Caco-2 (cell line): ENCODE measurements at regions not wholly inside any gene's neighbourhood (a gene's known extent, or its start where the extent isn't known, plus 50 kb on each side); places are given as distances from the start of the nearest gene placed in this dataset.

Experiments
- BruUV-seq: library from RNA; stranded (reverse); fragments of 400-500 nt; replicated peaks from 2 replicates; lab custom pipeline; 2021; lab: Mats Ljungman, UMichigan
- CTCF ChIA-PET: fragments of 300-600 bp; sonication (Branson Sonifier 250); formaldehyde crosslinking; loops from one replicate; lab custom pipeline; 2022; ENCODE audit warnings: antibody characterized with exemption; lab: Charles Lee
- POLR2A ChIA-PET: fragments of 300-600 bp; sonication (Branson Sonifier 250); formaldehyde crosslinking; loops from one replicate; lab custom pipeline; 2022; ENCODE audit warnings: antibody characterized with exemption; lab: Charles Lee
- DNase-seq, 2 experiments: peaks; one replicate each; pipeline versions ENCODE4 v3.0.0 to v3.0.0-alpha.2; 2020 to 2022
- H3K27me3 ChIP-seq: replicated peaks from 2 replicates; pipeline ENCODE4 v1.6.0; 2011; ENCODE audit warnings: low read length; ENCODE audit not compliant: control insufficient read depth, insufficient read depth
- H3K36me3 ChIP-seq: 2 replicates; pipeline ENCODE4 v1.5.1; 2011; ENCODE audit warnings: low read length; ENCODE audit not compliant: control insufficient read depth, insufficient read depth
- H3K4me1 ChIP-seq: fragments of 250-450 bp; sonication (Bioruptor Pico); 2 replicates; pipeline ENCODE4 v1.5.1; 2020; ENCODE audit warnings: mild to moderate bottlenecking
- H3K4me3 ChIP-seq: 2 replicates; pipeline ENCODE4 v1.5.1; 2011; ENCODE audit warnings: low read depth, mild to moderate bottlenecking, control low read depth, low read length
- H3K9me3 ChIP-seq: fragments of 250-450 bp; sonication (Bioruptor Pico); 2 replicates; pipeline ENCODE4 v1.5.1; 2020; ENCODE audit warnings: mild to moderate bottlenecking, moderate library complexity
- H3K27ac Mint-ChIP-seq: one replicate; pipeline ENCODE4 v1.8.0; 2022; ENCODE audit warnings: mixed read lengths; ENCODE audit not compliant: unreplicated experiment
- H3K27me3 Mint-ChIP-seq: one replicate; pipeline ENCODE4 v1.8.0; 2022; ENCODE audit warnings: mixed read lengths; ENCODE audit not compliant: insufficient read depth, unreplicated experiment
- H3K36me3 Mint-ChIP-seq: one replicate; pipeline ENCODE4 v1.8.0; 2022; ENCODE audit warnings: mild to moderate bottlenecking, mixed read lengths; ENCODE audit not compliant: insufficient read depth, unreplicated experiment
- H3K4me1 Mint-ChIP-seq: one replicate; pipeline ENCODE4 v1.8.0; 2022; ENCODE audit warnings: low read depth, mixed read lengths; ENCODE audit not compliant: unreplicated experiment
- H3K4me3 Mint-ChIP-seq: one replicate; pipeline ENCODE4 v1.8.0; 2022; ENCODE audit warnings: mild to moderate bottlenecking, moderate library complexity, mixed read lengths; ENCODE audit not compliant: unreplicated experiment
- H3K9me3 Mint-ChIP-seq: one replicate; pipeline ENCODE4 v1.8.0; 2022; ENCODE audit warnings: mixed read lengths; ENCODE audit not compliant: unreplicated experiment
- intact Hi-C: fragments of 100-400 bp; cut with micrococcal nuclease; formaldehyde crosslinking; loops from one replicate; pipeline ENCODE4 v1.10.0; 2022; ENCODE audit not compliant: unreplicated experiment
- TF ChIP-seq, protein P1 (sequence below), 2 experiments: fragments of 200-600 bp in 1 of 2; IDR thresholded peaks; 1 replicate in 1 of 2; 2 replicates in 1 of 2; pipeline versions ENCODE4 v1.5.1 to v1.8.0; 2011 to 2022; ENCODE audit warnings: antibody characterized with exemption in 1 of 2, control low read depth in 1 of 2, inconsistent platforms in 1 of 2, low read depth in 1 of 2, low read length in 1 of 2, mild to moderate bottlenecking in 1 of 2, moderate library complexity in 1 of 2; ENCODE audit not compliant: insufficient read depth in 1 of 2, severe bottlenecking in 1 of 2, unreplicated experiment in 1 of 2

DNA sequence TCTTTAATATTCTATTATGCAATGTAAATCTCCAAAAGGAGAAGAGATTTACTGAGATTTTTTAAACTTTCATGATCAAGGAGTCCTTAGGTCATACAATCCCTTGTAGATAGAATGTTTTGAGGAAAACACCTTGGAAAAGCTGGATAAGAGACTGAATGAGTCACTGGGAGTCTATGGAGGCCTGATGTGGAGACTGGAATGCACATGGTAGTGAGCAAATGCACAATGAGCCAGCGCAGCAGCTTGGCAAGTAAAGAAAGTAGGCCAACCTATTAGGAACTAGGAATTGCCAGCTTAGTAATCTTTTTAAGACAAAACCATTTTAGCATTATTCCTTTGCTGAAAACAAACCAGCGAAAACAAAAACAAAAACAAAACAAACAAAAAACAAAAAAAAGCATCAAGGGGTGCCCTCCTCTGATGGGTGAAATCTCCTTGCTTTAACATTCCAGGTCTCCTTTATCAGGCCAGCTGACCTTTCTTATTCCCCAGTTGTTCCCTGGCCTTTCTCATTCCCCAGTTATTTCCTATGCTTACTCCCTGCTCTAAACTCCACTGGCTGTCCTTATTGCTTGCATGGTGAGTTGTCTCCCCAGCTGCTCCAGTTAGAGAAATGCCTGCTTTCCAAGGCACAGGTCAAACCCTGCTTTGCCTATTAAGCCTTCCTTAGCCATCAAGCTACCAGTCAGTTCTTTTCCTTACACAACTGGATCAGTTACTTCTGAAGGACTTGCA is 135.8 kb downstream of the PLCE1 start:
- Histone ChIP-seq H3K4me3 (no peak overlapping the region), H3K27me3 (no peaks in the 10 kb centered on the region), H3K4me1 (peaks cover 16% of the 10 kb centered on the region), H3K9me3 (no peaks in the 10 kb centered on the region), H3K36me3 (no peaks in the 10 kb centered on the region; the same call in 1 of the 2 replicates)
- Mint-ChIP-seq H3K4me1 (peaks cover 20% of the 10 kb centered on the region), H3K27me3 (no peaks in the 10 kb centered on the region), H3K27ac (no peak overlapping the region), H3K36me3 (no peaks in the 10 kb centered on the region), H3K4me3 (no peak overlapping the region), H3K9me3 (no peaks in the 10 kb centered on the region)
- POLR2A ChIA-PET, result no interaction called here
- intact Hi-C loops, result no loop called here
- TF ChIP-seq, protein P1, sequence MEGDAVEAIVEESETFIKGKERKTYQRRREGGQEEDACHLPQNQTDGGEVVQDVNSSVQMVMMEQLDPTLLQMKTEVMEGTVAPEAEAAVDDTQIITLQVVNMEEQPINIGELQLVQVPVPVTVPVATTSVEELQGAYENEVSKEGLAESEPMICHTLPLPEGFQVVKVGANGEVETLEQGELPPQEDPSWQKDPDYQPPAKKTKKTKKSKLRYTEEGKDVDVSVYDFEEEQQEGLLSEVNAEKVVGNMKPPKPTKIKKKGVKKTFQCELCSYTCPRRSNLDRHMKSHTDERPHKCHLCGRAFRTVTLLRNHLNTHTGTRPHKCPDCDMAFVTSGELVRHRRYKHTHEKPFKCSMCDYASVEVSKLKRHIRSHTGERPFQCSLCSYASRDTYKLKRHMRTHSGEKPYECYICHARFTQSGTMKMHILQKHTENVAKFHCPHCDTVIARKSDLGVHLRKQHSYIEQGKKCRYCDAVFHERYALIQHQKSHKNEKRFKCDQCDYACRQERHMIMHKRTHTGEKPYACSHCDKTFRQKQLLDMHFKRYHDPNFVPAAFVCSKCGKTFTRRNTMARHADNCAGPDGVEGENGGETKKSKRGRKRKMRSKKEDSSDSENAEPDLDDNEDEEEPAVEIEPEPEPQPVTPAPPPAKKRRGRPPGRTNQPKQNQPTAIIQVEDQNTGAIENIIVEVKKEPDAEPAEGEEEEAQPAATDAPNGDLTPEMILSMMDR (IDR thresholded peaks at IDR 0.05; ENCODE audit: insufficient read depth in 1 of 2, low read depth in 1 of 2, low read length in 1 of 2, severe bottlenecking in 1 of 2, unreplicated experiment in 1 of 2), result no peak
- CTCF ChIA-PET, result no interaction called here
- BruUV-seq, result no TSS peak
- DNase-seq, result no peak

DNA sequence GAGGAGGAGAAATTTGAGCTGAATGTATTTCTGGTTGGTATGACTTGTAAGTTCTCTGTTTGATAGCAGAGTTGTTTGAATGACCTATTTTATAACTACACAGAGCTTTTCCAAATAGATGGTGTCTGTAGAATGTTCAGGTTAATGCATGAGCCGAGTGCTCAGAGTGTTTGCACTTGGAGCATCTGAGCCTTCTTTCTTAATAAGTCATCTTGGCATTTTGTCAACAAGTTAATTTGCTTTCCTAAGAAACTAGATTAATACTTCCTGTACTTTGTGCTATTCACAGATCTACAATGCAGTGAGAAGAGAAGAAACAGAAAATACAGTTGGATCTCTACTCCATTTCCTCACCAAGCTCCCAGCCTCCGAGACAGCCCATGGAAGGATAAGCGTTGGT is 138.2 kb downstream of the PLCE1 start:
- ChIA-PET CTCF (interaction anchor here (1.3 kb wide), 1 partner anchor 56 kb away, joined by 3 read pairs; no protein-coding TSS in a partner anchor), POLR2A (no interaction called here)
- no peaks in the 10 kb centered on the region; the same call in 1 of the 2 replicates for H3K36me3 ChIP-seq
- H3K36me3 Mint-ChIP-seq, result no peaks in the 10 kb centered on the region
- DNase-seq, result no peak
- no peaks in the 10 kb centered on the region for H3K27me3 Mint-ChIP-seq
- no TSS peak for BruUV-seq
- intact Hi-C loops, result no loop called here
- TF ChIP-seq, protein P1 (IDR thresholded peaks at IDR 0.05; ENCODE audit: insufficient read depth in 1 of 2, low read depth in 1 of 2, low read length in 1 of 2, severe bottlenecking in 1 of 2, unreplicated experiment in 1 of 2), result no peak
- no peak overlapping the region for H3K27ac Mint-ChIP-seq
- no peaks in the 10 kb centered on the region for H3K9me3 Mint-ChIP-seq
- H3K9me3 ChIP-seq, result no peaks in the 10 kb centered on the region
- H3K4me3 Mint-ChIP-seq, result no peak overlapping the region
- H3K4me1 ChIP-seq, result no peaks in the 10 kb centered on the region
- no peaks in the 10 kb centered on the region for H3K27me3 ChIP-seq
- H3K4me1 Mint-ChIP-seq, result peaks cover 10% of the 10 kb centered on the region
- H3K4me3 ChIP-seq, result no peak overlapping the region

- H3K4me1 Mint-ChIP-seq, result peaks cover 10% of the 10 kb centered on the region
- no peak overlapping the region for H3K4me3 Mint-ChIP-seq
- no peaks in the 10 kb centered on the region for H3K9me3 Mint-ChIP-seq
- DNase-seq, result no peak
- CTCF ChIA-PET, result no interaction called here
- H3K36me3 Mint-ChIP-seq, result no peaks in the 10 kb centered on the region
- Histone ChIP-seq H3K4me1 (no peaks in the 10 kb centered on the region), H3K4me3 (no peak overlapping the region), H3K27me3 (no peaks in the 10 kb centered on the region), H3K9me3 (no peaks in the 10 kb centered on the region), H3K36me3 (no peaks in the 10 kb centered on the region; the same call in 1 of the 2 replicates)
- H3K27me3 Mint-ChIP-seq, result no peaks in the 10 kb centered on the region
- no TSS peak for BruUV-seq
- TF ChIP-seq, protein P1 (IDR thresholded peaks at IDR 0.05; ENCODE audit: insufficient read depth in 1 of 2, low read depth in 1 of 2, low read length in 1 of 2, severe bottlenecking in 1 of 2, unreplicated experiment in 1 of 2), result no peak
- H3K27ac Mint-ChIP-seq, result no peak overlapping the region
- intact Hi-C loops, result no loop called here
- POLR2A ChIA-PET, result no interaction called here
Measured at GRCh38 chr10:94133239-94133638, 139.5 kb downstream of the PLCE1 start.
